Fibroblast of lung (primary cell): ENCODE measurements at regions not wholly inside any gene's neighbourhood (a gene's known extent, or its start where the extent isn't known, plus 50 kb on each side); places are given as distances from the start of the nearest gene placed in this dataset.

ENCODE experiments used
- EZH2 ChIP-seq: IDR thresholded peaks from 2 replicates; pipeline ENCODE4 v1.5.1; 2012; ENCODE audit warnings: low read length, control low read depth, mild to moderate bottlenecking; ENCODE audit errors: missing control alignments
- TF ChIP-seq, protein P1 (sequence below), 2 donors: IDR thresholded peaks in 1 of 2; conservative IDR thresholded peaks in 1 of 2; 1 replicate in 1 of 2; 2 replicates in 1 of 2; pipeline ENCODE4 v1.5.1; 2011 to 2012; ENCODE audit warnings: low read length in 2 of 2, control low read depth in 1 of 2, inconsistent platforms in 1 of 2, low read depth in 1 of 2, mild to moderate bottlenecking in 1 of 2

- TF ChIP-seq, protein P1, sequence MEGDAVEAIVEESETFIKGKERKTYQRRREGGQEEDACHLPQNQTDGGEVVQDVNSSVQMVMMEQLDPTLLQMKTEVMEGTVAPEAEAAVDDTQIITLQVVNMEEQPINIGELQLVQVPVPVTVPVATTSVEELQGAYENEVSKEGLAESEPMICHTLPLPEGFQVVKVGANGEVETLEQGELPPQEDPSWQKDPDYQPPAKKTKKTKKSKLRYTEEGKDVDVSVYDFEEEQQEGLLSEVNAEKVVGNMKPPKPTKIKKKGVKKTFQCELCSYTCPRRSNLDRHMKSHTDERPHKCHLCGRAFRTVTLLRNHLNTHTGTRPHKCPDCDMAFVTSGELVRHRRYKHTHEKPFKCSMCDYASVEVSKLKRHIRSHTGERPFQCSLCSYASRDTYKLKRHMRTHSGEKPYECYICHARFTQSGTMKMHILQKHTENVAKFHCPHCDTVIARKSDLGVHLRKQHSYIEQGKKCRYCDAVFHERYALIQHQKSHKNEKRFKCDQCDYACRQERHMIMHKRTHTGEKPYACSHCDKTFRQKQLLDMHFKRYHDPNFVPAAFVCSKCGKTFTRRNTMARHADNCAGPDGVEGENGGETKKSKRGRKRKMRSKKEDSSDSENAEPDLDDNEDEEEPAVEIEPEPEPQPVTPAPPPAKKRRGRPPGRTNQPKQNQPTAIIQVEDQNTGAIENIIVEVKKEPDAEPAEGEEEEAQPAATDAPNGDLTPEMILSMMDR (conservative IDR thresholded peaks at IDR 0.05 in 1 of 2, IDR thresholded peaks at IDR 0.05 in 1 of 2; ENCODE audit: low read depth in 1 of 2, low read length in 2 of 2), result no peak
- TF ChIP-seq EZH2, result no peak
These were observed 98.0 kb downstream of the SLC25A46 start for GRCh38 chr5:110836851-110837250.
